Uterus (tissue), 2 donors: ENCODE measurements at regions not wholly inside any gene's neighbourhood (a gene's known extent, or its start where the extent isn't known, plus 50 kb on each side); places are given as distances from the start of the nearest gene placed in this dataset.

ENCODE experiments used
- CTCF ChIP-seq, 4 experiments: fragments of 200-600 bp in 2 of 4; fragments of 450-650 bp in 2 of 4; sonication (generic) in 2 of 4; IDR thresholded peaks; one replicate each; pipeline ENCODE4 v1.5.1; 2016 to 2019; ENCODE audit warnings: antibody characterized with exemption in 4 of 4, mild to moderate bottlenecking in 2 of 4, moderate library complexity in 1 of 4
- POLR2A ChIP-seq, 2 donors: fragments of 450-650 bp; IDR thresholded peaks; one replicate each; pipeline ENCODE4 v1.6.1; 2016; ENCODE audit warnings: antibody characterized with exemption in 2 of 2, mild to moderate bottlenecking in 1 of 2, moderate library complexity in 1 of 2

- TF ChIP-seq CTCF (IDR thresholded peaks at IDR 0.05): no peak
- peak in 1 of 2 donors; percentile 35 for TF ChIP-seq POLR2A (IDR thresholded peaks at IDR 0.05)
These were observed 121.7 kb downstream of the EVX1 start for GRCh38 chr7:27364344-27364758.
